ENCODE measurements at regions not wholly inside any gene's neighbourhood (a gene's known extent, or its start where the extent isn't known, plus 50 kb on each side); places are given as distances from the start of the nearest gene placed in this dataset.
A peak's percentile ranks its signal among the peaks of the same experiment; 100 is the strongest.

DNA sequence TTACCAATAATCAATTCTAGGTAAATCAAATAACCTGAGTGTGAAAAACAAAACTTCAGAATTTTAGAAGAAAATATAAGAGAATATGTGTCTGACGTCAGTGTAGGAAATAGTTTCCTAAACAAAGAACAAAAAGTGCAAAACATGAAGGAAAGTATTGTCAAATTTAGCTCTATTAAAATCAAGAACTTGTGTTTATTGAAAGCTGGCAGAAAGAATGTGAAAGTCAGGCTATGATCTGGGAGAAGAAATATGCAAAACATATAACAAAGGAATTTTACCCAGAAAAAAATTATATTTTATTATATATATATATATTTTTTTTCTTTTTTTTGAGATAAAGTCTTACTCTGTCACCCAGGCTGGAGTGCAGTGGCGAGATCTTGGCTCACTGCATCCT is 129.1 kb upstream of the ANKRD28 start:
- Histone ChIP-seq H3K27me3 (no peaks in the 10 kb centered on the region), H3K4me1 (no peaks in the 10 kb centered on the region), H3K27ac (no peak overlapping the region), H3K4me3 (no peak overlapping the region), H3K9me3 (no peaks in the 10 kb centered on the region), H3K36me3 (no peaks in the 10 kb centered on the region)
- WGBS, 2 donors, result 83 to 87% methylated on average over 2 of the region's 2 CpGs
- DNase-seq, result no peak
- intact Hi-C loops (cut with DNase I), result no loop called here
- TF ChIP-seq POLR2AphosphoS5 (IDR thresholded peaks at IDR 0.05) (no peak), POLR2A (IDR thresholded peaks at IDR 0.05) (no peak), EP300 (IDR thresholded peaks at IDR 0.05) (no peak), CTCF (IDR thresholded peaks at IDR 0.05) (no peak)

- no peak for TF ChIP-seq POLR2AphosphoS5 (IDR thresholded peaks at IDR 0.05)
- no peak for TF ChIP-seq EP300 (IDR thresholded peaks at IDR 0.05)
- TF ChIP-seq POLR2A (IDR thresholded peaks at IDR 0.05), result no peak
- TF ChIP-seq CTCF (IDR thresholded peaks at IDR 0.05), result no peak
- Histone ChIP-seq H3K36me3 (no peaks in the 10 kb centered on the region), H3K4me1 (peaks cover 0 to 9% (median 0%) of the 10 kb centered on the region in 4 donors), H3K27ac (no peak overlapping the region), H3K27me3 (no peaks in the 10 kb centered on the region), H3K9me3 (no peaks in the 10 kb centered on the region), H3K4me3 (no peak overlapping the region)
- 63 to 82% methylated on average over 1 of the region's 1 CpG for WGBS, 2 donors
- intact Hi-C loops (cut with DNase I), result no loop called here
- no peak for DNase-seq
Observed at GRCh38 chr3:15927969-15928368, 130.2 kb upstream of the ANKRD28 start.

GRCh38 chr3:15929944-15930571 is 132.3 kb upstream of the ANKRD28 start:
- 66 to 73% methylated on average over 4 of the region's 4 CpGs for WGBS, 2 donors
- H3K9me3 ChIP-seq, result no peaks in the 10 kb centered on the region

GRCh38 chr3:15932348-15933300 is 134.8 kb upstream of the ANKRD28 start:
- Histone ChIP-seq H3K27me3 (no peaks in the 10 kb centered on the region), H3K27ac (peak overlapping the region in 1 of 4 donors; percentile 3), H3K9me3 (no peaks in the 10 kb centered on the region), H3K4me3 (no peak overlapping the region), H3K36me3 (no peaks in the 10 kb centered on the region), H3K4me1 (peaks cover 0 to 13% (median 0%) of the 10 kb centered on the region in 4 donors)
- 52 to 64% methylated on average over 7 of the region's 7 CpGs for WGBS, 2 donors
- DNase-seq, result no peak
- intact Hi-C loops (cut with DNase I), result no loop called here
- TF ChIP-seq CTCF (IDR thresholded peaks at IDR 0.05) (no peak), POLR2AphosphoS5 (IDR thresholded peaks at IDR 0.05) (no peak)

More at GRCh38 chr3:15929944-15930571, 132.3 kb upstream of the ANKRD28 start:
- TF ChIP-seq POLR2AphosphoS5 (IDR thresholded peaks at IDR 0.05) (no peak), POLR2A (IDR thresholded peaks at IDR 0.05) (no peak), CTCF (IDR thresholded peaks at IDR 0.05) (no peak)
- intact Hi-C loops (cut with DNase I), result no loop called here
- Histone ChIP-seq H3K4me1 (peaks cover 0 to 13% (median 0%) of the 10 kb centered on the region in 4 donors), H3K4me3 (no peak overlapping the region), H3K36me3 (no peaks in the 10 kb centered on the region), H3K27me3 (no peaks in the 10 kb centered on the region), H3K27ac (no peak overlapping the region)
- DNase-seq, result no peak
